Neural cell (in vitro differentiated cells): ENCODE measurements at regions not wholly inside any gene's neighbourhood (a gene's known extent, or its start where the extent isn't known, plus 50 kb on each side); places are given as distances from the start of the nearest gene placed in this dataset.

Experiments
- H2AFZ ChIP-seq: fragments of 200-600, 300-800 bp; sonication (generic), shearing (Covaris generic); 2 replicates; pipeline ENCODE4 v1.6.0; 2014; ENCODE audit warnings: low read depth, mild to moderate bottlenecking, antibody characterized with exemption, low read length, moderate library complexity
- H3F3A ChIP-seq: fragments of 200-600 bp; shearing (Covaris generic); 2 replicates; pipeline ENCODE4 v1.6.1; 2016; ENCODE audit warnings: mild to moderate bottlenecking, moderate library complexity, mixed read lengths, antibody characterized with exemption, low read length; ENCODE audit not compliant: insufficient read depth, poor library complexity, severe bottlenecking
- H3K27ac ChIP-seq: fragments of 200-600, 300-800 bp; sonication (generic), shearing (Covaris generic); 2 replicates; pipeline ENCODE4 v1.5.1; 2014; ENCODE audit warnings: mild to moderate bottlenecking, low read length, moderate library complexity
- H3K27me3 ChIP-seq: fragments of 300-800, 200-600 bp; sonication (generic), shearing (Covaris generic); 2 replicates; pipeline ENCODE4 v1.6.0; 2014; ENCODE audit warnings: mild to moderate bottlenecking, low read depth, low read length, moderate library complexity; ENCODE audit not compliant: insufficient read depth
- H3K36me3 ChIP-seq: fragments of 300-800, 200-600 bp; sonication (generic), shearing (Covaris generic); 2 replicates; pipeline ENCODE4 v1.5.1; 2014; ENCODE audit warnings: mild to moderate bottlenecking, antibody characterized with exemption, low read length, moderate library complexity; ENCODE audit not compliant: insufficient read depth
- H3K4me2 ChIP-seq: fragments of 300-800, 200-600 bp; sonication (generic), shearing (Covaris generic); 2 replicates; pipeline ENCODE4 v1.6.0; 2014; ENCODE audit warnings: mild to moderate bottlenecking, low read length
- H3K4me3 ChIP-seq: fragments of 300-800, 200-600 bp; sonication (generic), shearing (Covaris generic); 2 replicates; pipeline ENCODE4 v1.5.1; 2014; ENCODE audit warnings: mild to moderate bottlenecking, low read length, moderate library complexity
- H3K79me2 ChIP-seq: fragments of 200-600 bp; shearing (Covaris generic); replicated peaks from 2 replicates; pipeline ENCODE4 v1.6.0; 2014; ENCODE audit warnings: mild to moderate bottlenecking, low read length, moderate library complexity; ENCODE audit not compliant: insufficient read depth
- H3K9ac ChIP-seq: fragments of 300-800, 200-600 bp; sonication (generic), shearing (Covaris generic); 2 replicates; pipeline ENCODE4 v1.6.1; 2016; ENCODE audit warnings: mild to moderate bottlenecking, low read length, mixed read lengths
- H3K9me2 ChIP-seq: fragments of 200-600 bp; shearing (Covaris generic); 2 replicates; pipeline ENCODE4 v1.6.1; 2016; ENCODE audit warnings: mild to moderate bottlenecking, low read length, mixed read lengths; ENCODE audit not compliant: insufficient read depth
- H3K9me3 ChIP-seq: fragments of 200-600, 300-800 bp; sonication (generic), shearing (Covaris generic); 2 replicates; pipeline ENCODE4 v1.6.1; 2016; ENCODE audit warnings: mild to moderate bottlenecking, mixed run types, low read length, moderate library complexity, mixed read lengths
- H4K20me1 ChIP-seq: fragments of 200-600 bp; shearing (Covaris generic); 2 replicates; pipeline ENCODE4 v1.6.1; 2016; ENCODE audit warnings: mild to moderate bottlenecking, mixed run types; ENCODE audit not compliant: insufficient read depth
- CTCF ChIP-seq: fragments of 450-650 bp; IDR thresholded peaks from 2 replicates; pipeline ENCODE4 v1.5.1; 2014; ENCODE audit warnings: antibody characterized with exemption, mild to moderate bottlenecking, moderate library complexity; ENCODE audit not compliant: poor library complexity, severe bottlenecking
- EP300 ChIP-seq: fragments of 450-650 bp; conservative IDR thresholded peaks from 2 replicates; pipeline ENCODE4 v1.6.1; 2014; ENCODE audit warnings: antibody characterized with exemption, mild to moderate bottlenecking, moderate library complexity; ENCODE audit not compliant: poor library complexity, severe bottlenecking
- EZH2 ChIP-seq: fragments of 200-600, 300-800 bp; shearing (Covaris generic), sonication (generic); IDR thresholded peaks from 2 replicates; pipeline ENCODE4 v1.6.1; 2014; ENCODE audit warnings: antibody characterized with exemption, low read length, borderline replicate concordance, mild to moderate bottlenecking; ENCODE audit not compliant: insufficient read depth, poor library complexity, severe bottlenecking
- MXI1 ChIP-seq: fragments of 450-650 bp; conservative IDR thresholded peaks from 2 replicates; pipeline ENCODE4 v1.6.1; 2014; ENCODE audit warnings: antibody characterized with exemption, mild to moderate bottlenecking; ENCODE audit not compliant: poor library complexity, severe bottlenecking
- POLR2AphosphoS5 ChIP-seq: IDR thresholded peaks from 2 replicates; pipeline ENCODE4 v1.6.1; 2012
- RAD21 ChIP-seq: fragments of 450-650 bp; conservative IDR thresholded peaks from 2 replicates; pipeline ENCODE4 v1.6.1; 2014; ENCODE audit warnings: antibody characterized with exemption, mild to moderate bottlenecking, moderate library complexity
- REST ChIP-seq: IDR thresholded peaks from 2 replicates; pipeline ENCODE4 v1.6.1; 2012; ENCODE audit warnings: borderline replicate concordance
- SMC3 ChIP-seq: fragments of 450-650 bp; conservative IDR thresholded peaks from 2 replicates; pipeline ENCODE4 v1.6.1; 2014; ENCODE audit warnings: antibody characterized with exemption, mild to moderate bottlenecking, moderate library complexity; ENCODE audit not compliant: poor library complexity
- TAF1 ChIP-seq: IDR thresholded peaks from 2 replicates; pipeline ENCODE4 v1.6.1; 2012; ENCODE audit warnings: low read depth

GRCh38 chr2:44077942-44078511, 82.2 kb upstream of the LRPPRC start:
- no peak overlapping the region for H3K4me3 ChIP-seq
- H4K20me1 ChIP-seq: no peaks in the 10 kb centered on the region
- no peak overlapping the region for H3K9ac ChIP-seq
- no peak overlapping the region for H2AFZ ChIP-seq
- H3K79me2 ChIP-seq: no peaks in the 10 kb centered on the region
- TF ChIP-seq EP300 (no peak), SMC3 (no peak), REST (no peak), CTCF (no peak), MXI1 (no peak), TAF1 (no peak), POLR2AphosphoS5 (no peak), EZH2 (no peak), RAD21 (no peak)
- no peaks in the 10 kb centered on the region for H3K9me2 ChIP-seq
- no peaks in the 10 kb centered on the region for H3K9me3 ChIP-seq
- H3K27ac ChIP-seq: no peak overlapping the region
- H3F3A ChIP-seq: no peaks in the 10 kb centered on the region
- H3K27me3 ChIP-seq: no peaks in the 10 kb centered on the region
- no peak overlapping the region for H3K4me2 ChIP-seq
- H3K36me3 ChIP-seq: no peaks in the 10 kb centered on the region

- H4K20me1 ChIP-seq: no peaks in the 10 kb centered on the region
- H3K4me3 ChIP-seq: no peak overlapping the region
- H2AFZ ChIP-seq: no peak overlapping the region
- no peak overlapping the region for H3K4me2 ChIP-seq
- no peaks in the 10 kb centered on the region for H3K9me2 ChIP-seq
- no peaks in the 10 kb centered on the region for H3F3A ChIP-seq
- no peaks in the 10 kb centered on the region for H3K9me3 ChIP-seq
- H3K27me3 ChIP-seq: no peaks in the 10 kb centered on the region
- no peaks in the 10 kb centered on the region for H3K79me2 ChIP-seq
- H3K36me3 ChIP-seq: no peaks in the 10 kb centered on the region
- H3K9ac ChIP-seq: no peak overlapping the region
- H3K27ac ChIP-seq: no peak overlapping the region
- no peak for TF ChIP-seq TAF1
- TF ChIP-seq EP300: no peak
- TF ChIP-seq CTCF: no peak
- no peak for TF ChIP-seq SMC3
- TF ChIP-seq MXI1: no peak
- no peak for TF ChIP-seq REST
- no peak for TF ChIP-seq RAD21
- no peak for TF ChIP-seq EZH2
- TF ChIP-seq POLR2AphosphoS5: no peak
These were observed 83.9 kb upstream of the LRPPRC start for GRCh38 chr2:44079686-44080085.
